GM12801 (cell line): ENCODE measurements at regions not wholly inside any gene's neighbourhood (a gene's known extent, or its start where the extent isn't known, plus 50 kb on each side); places are given as distances from the start of the nearest gene placed in this dataset.

Experiments used
- TF ChIP-seq, protein P1 (sequence below): IDR thresholded peaks from one replicate; pipeline ENCODE4 v1.5.1; 2011; ENCODE audit warnings: control low read depth; ENCODE audit not compliant: insufficient read length; ENCODE audit errors: extremely low read depth

DNA sequence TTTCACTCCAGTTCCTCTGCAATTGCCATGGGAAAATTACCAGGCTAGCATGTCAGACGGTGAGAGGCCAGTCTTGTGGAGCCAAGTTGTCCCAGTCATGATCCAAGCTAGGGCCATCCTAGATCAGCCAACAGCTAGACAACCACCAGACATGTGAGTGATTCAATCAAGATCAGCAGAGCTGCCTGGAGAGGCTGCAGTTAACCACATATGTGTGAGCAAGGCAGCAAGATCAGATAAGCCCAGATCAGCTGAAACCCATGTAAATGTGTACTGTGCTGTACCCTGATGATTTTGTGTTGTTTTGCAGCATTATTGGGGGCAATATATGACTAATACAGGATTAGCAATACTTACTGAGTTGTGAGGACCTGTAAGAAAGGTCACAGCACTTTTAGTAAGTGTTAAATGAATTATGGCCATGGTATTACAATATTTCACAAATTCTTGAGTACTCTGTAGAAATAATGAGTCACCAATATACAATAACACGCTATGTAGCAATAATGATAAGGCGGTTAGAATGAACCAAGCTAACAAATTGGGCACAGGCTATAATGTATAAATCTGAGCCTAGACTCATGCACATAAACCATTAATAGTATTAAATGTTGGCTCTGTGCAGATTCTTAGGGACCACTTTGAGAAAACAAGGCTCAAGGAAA, 91.4 kb downstream of the SUDS3 start:
- TF ChIP-seq, protein P1, sequence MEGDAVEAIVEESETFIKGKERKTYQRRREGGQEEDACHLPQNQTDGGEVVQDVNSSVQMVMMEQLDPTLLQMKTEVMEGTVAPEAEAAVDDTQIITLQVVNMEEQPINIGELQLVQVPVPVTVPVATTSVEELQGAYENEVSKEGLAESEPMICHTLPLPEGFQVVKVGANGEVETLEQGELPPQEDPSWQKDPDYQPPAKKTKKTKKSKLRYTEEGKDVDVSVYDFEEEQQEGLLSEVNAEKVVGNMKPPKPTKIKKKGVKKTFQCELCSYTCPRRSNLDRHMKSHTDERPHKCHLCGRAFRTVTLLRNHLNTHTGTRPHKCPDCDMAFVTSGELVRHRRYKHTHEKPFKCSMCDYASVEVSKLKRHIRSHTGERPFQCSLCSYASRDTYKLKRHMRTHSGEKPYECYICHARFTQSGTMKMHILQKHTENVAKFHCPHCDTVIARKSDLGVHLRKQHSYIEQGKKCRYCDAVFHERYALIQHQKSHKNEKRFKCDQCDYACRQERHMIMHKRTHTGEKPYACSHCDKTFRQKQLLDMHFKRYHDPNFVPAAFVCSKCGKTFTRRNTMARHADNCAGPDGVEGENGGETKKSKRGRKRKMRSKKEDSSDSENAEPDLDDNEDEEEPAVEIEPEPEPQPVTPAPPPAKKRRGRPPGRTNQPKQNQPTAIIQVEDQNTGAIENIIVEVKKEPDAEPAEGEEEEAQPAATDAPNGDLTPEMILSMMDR: no peak

DNA sequence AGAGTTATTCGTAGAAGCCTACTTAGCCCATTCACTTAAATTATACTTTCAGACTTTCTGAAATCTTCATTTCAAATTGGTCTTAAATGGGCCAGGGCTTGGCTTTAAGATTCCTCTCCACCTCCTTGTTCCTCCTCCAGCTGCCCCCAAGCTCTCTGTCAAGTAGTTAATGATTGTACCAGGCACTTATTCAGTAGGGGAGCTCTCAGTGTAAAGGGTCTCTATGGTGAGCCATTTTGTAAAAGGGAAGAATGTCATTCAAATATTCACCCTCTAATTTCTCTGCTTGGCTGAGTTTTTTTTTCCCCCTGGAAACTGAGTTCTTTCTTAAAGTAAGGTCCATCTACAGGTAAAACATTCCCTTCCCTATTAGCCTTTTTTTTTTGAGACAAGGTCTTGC, 96.6 kb downstream of the SUDS3 start:
- TF ChIP-seq, protein P1: no peak

DNA sequence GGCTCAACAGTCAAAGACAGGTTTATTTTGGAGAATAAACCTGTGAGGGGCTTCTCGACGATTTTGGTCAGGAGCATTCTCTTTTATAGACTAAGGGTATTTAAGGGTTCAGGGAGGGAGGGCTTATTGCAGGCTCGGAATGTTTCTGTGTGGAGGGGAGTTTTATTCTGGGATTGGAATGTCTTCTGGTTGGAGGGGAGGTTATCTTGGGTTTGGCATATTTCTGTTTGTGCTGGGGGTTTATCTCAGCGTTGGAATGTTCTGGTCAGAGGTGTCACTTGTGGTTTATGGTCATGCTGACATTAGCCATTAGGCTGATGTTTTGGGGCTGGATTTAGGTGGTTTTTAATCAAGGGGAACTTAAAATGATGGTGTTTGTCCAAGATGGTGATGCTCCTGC, 103.9 kb downstream of the SUDS3 start:
- TF ChIP-seq, protein P1: no peak

DNA sequence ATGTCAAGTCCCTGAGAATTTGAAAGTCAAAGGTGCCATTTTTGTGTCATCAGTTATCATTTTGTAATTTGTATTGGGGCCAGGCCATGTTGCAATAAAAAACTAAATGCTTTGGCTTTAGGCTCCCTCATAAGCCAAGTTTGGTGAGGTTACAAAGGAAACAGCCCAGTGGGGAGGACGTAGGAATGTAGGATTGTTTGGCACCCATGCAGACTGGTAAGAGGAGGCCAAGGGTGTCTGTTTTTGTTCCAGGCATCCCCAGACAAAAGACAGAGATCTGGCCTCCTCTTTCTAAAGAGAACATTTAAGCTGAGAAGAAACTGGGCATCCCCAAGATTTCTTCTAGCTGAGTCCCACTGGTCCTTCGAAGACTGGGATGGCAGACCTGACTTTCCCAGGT, 111.7 kb downstream of the SUDS3 start:
- TF ChIP-seq, protein P1: no peak

DNA sequence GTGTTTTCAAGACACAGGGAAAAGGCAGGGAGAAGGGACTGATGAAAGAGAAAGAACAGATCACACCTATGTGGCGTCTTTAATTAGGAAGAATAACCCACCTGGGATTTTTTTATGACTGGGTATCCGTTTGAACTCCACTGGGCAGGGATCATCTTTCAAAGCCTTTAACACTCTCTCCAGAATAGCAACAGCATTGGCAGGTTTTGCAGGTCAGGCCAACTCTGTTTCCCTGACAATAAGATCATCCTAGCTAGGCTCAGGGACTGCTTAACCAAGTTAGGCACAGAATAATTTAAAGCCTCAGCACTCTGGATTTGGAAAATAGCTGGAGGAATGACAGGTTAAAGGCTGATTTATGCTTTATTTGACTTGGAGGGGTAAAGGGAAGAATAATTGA, 117.6 kb downstream of the SUDS3 start:
- TF ChIP-seq, protein P1: no peak

DNA sequence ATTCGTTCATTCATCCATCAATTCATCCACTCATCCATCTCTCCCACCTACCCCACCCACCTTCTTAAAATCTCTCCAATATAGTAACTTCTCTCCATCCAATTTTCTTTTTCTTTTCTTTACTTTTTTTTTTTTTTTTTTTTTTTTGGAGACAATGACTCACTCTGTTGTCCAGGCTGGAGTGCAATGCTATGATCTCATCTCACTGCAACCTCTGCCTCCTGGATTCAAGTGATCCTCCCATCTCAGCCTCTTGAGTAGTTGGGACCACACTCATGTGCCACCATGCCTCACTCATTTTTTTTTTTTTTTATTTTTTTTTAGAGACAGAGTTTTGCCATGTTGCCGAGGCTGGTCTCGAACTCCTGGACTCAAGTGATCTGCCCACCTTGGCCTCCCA, 118.4 kb downstream of the SUDS3 start:
- TF ChIP-seq, protein P1: no peak

DNA sequence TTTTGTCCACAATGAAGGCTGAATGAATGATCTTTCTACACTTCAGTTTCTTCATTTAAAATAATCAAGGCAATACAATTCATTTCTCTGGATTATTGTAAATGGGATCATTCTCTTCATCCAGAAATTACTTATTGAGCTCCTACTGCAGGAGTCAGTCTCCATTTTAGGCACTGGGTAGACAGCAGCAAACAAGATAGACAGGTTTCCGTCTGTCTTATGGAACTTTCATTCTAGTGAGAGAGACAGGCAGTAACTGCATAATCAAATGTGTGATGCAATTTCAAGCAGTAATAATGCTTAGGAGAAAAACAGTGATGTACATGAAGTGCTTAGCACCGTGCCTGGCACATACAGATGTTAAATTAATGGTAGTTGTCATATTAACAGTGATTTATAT, 118.9 kb downstream of the SUDS3 start:
- TF ChIP-seq, protein P1: no peak

DNA sequence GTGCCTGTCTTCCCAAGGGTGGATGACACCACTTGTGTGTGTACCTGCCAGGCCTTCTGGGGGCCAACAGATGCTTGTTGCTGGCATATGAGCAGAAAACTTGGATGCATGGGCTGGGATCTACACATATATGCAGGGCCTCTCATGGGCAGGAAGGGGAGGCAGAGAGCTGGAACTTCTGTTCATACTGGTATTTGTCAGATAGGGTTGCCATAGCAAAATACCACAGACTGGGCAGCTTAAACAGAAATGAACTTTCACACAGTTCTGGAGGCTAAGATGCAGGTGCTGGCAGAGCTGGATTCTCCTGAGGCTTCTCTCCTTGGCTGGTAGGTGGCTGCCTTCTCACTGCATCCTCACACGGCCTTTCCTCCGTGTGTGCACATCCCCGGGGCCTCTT, 121.8 kb downstream of the SUDS3 start:
- TF ChIP-seq, protein P1: no peak
